ENCODE measurements at regions not wholly inside any gene's neighbourhood (a gene's known extent, or its start where the extent isn't known, plus 50 kb on each side); places are given as distances from the start of the nearest gene placed in this dataset.
"Not testable (repeated sequence)": the region's sequence is repeated elsewhere in the genome, so short reads cannot be mapped to it uniquely, and the experiment has no call there.

DNA sequence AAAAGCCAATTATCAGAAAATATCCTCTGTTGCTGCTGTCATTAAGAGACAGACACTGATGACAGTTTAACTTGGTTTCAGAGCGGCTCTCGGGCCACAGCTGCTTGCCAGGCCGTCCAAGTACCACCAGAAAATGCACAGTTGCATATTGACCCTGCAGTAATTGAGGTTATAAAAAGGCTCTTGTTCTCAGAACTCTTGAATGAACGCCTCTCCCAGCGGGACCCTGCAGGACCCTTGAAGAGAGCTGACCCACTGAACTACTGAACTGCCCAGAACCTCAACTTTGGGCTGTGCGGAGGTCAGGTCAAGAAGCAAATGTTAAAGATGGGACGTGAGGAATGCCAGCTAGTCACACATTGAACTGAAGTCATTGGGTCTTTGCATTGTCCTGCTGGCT is 1559.0 kb upstream of the SLC10A2 start:
- intact Hi-C loops (cut with DNase I) = no loop called here
- no peak overlapping the region for H3K4me3 ChIP-seq
- H3K4me1 ChIP-seq = no peaks in the 10 kb centered on the region

DNA sequence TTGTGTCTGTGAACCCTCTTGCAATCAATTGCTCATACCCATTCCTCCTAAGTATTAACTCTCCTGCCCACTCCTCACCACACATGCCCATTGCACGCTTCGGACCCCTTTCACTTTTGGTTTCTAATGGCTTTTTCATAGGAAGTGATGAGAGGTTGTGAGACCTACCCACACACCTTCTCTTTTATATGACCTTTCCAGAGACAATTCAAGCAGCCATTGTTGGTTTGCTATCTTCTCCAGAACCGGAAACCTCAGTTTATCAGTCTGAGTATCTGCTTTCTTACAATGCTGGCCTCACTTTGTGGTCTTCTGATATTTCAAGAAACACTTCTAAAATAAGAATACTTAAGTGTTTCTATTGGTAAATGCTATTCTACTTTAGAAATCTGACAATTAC is 1550.8 kb upstream of the SLC10A2 start:
- intact Hi-C loops (cut with DNase I) = no loop called here
- Histone ChIP-seq H3K9me3 (no peaks in the 10 kb centered on the region), H3K4me1 (no peaks in the 10 kb centered on the region), H3K4me3 (no peak overlapping the region), H3K27ac (no peak overlapping the region), H3K27me3 (no peaks in the 10 kb centered on the region), H3K36me3 (no peaks in the 10 kb centered on the region)
- DNase-seq (ENCODE audit: extremely low spot score in 2 of 2) = no peak
- TF ChIP-seq POLR2AphosphoS5 (IDR thresholded peaks at IDR 0.05; ENCODE audit: insufficient read depth in 1 of 2, low read depth in 1 of 2) (no peak), POLR2A (IDR thresholded peaks at IDR 0.05) (no peak)
- TF ChIP-seq, protein P1, sequence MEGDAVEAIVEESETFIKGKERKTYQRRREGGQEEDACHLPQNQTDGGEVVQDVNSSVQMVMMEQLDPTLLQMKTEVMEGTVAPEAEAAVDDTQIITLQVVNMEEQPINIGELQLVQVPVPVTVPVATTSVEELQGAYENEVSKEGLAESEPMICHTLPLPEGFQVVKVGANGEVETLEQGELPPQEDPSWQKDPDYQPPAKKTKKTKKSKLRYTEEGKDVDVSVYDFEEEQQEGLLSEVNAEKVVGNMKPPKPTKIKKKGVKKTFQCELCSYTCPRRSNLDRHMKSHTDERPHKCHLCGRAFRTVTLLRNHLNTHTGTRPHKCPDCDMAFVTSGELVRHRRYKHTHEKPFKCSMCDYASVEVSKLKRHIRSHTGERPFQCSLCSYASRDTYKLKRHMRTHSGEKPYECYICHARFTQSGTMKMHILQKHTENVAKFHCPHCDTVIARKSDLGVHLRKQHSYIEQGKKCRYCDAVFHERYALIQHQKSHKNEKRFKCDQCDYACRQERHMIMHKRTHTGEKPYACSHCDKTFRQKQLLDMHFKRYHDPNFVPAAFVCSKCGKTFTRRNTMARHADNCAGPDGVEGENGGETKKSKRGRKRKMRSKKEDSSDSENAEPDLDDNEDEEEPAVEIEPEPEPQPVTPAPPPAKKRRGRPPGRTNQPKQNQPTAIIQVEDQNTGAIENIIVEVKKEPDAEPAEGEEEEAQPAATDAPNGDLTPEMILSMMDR (IDR thresholded peaks at IDR 0.05) = no peak

More for the DNA sequence above, 1559.0 kb upstream of the SLC10A2 start:
- DNase-seq (ENCODE audit: extremely low spot score in 2 of 2) = no peak
- no peak overlapping the region for H3K27ac ChIP-seq
- no peaks in the 10 kb centered on the region for H3K36me3 ChIP-seq
- no peaks in the 10 kb centered on the region for H3K27me3 ChIP-seq
- TF ChIP-seq POLR2A (IDR thresholded peaks at IDR 0.05) (no peak), POLR2AphosphoS5 (IDR thresholded peaks at IDR 0.05; ENCODE audit: insufficient read depth in 1 of 2, low read depth in 1 of 2) (no peak)
- TF ChIP-seq, protein P1 (IDR thresholded peaks at IDR 0.05) = no peak
- no peaks in the 10 kb centered on the region for H3K9me3 ChIP-seq

DNA sequence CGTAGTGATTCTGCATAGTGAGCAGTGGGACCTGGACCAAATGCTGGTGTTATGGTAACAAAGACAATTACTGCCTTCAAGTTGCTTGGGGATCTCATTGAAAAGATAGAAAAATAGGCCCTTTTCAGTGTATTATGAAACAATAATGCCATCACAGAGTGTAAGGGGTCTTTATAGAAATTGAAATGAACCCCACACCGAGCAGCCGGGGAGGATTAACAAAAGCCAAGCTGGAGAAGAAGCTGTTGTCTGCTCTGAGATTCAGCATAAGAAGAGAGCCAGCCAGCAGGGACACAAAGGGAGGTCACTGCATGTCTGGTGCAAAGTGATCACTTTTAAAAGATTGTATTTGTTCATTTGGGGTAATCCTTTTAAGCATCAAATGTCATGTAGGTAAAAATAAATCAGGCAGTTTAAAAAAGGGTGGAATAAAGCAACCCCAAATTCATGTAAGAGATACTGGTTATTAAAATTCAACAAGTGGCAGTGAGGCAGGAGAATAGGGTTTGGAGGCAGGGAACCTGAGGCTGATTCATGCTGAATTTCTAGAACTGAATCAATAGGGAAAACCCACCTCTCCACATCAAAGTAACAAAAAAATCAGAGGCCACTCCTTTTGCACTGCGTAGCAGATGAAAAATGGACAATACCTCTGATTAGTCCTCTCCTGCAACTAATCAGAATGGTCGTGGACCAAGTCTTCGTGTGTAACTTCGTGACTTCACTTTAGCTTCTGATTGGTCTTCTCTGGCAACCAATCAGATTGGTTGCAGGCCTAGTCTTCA is 1548.3 kb upstream of the SLC10A2 start:
- no peaks in the 10 kb centered on the region for H3K9me3 ChIP-seq
- TF ChIP-seq POLR2A (IDR thresholded peaks at IDR 0.05) (no peak), POLR2AphosphoS5 (IDR thresholded peaks at IDR 0.05; ENCODE audit: insufficient read depth in 1 of 2, low read depth in 1 of 2) (no peak)
- TF ChIP-seq, protein P1 (IDR thresholded peaks at IDR 0.05) = no peak
- H3K4me1 ChIP-seq = no peaks in the 10 kb centered on the region
- H3K36me3 ChIP-seq = no peaks in the 10 kb centered on the region
- H3K27me3 ChIP-seq = no peaks in the 10 kb centered on the region
- H3K4me3 ChIP-seq = no peak overlapping the region
- intact Hi-C loops (cut with DNase I) = no loop called here
- DNase-seq (ENCODE audit: extremely low spot score in 2 of 2) = no peak
- H3K27ac ChIP-seq = no peak overlapping the region

DNA sequence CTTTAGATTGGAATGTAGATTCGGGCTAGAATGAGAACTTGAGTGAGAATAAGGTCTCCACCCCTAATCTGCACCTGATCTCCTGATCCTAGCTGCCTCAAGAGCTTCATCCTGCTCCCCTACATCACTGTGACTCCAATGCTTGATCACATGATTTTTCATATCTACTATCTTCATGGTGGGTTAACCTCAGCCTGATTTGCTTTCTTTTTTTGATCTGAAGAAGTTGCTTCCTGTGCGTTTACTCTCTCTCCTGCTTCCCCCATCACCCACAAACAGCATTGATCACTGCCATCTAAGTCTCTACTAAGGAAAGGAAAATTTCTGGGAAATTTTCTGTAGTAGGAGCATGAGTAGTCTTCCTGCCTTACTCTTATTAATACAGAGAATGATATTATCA is 1542.1 kb upstream of the SLC10A2 start:
- Histone ChIP-seq H3K9me3 (no peaks in the 10 kb centered on the region), H3K4me3 (no peak overlapping the region), H3K27ac (no peak overlapping the region), H3K4me1 (no peaks in the 10 kb centered on the region), H3K27me3 (no peaks in the 10 kb centered on the region), H3K36me3 (no peaks in the 10 kb centered on the region)
- intact Hi-C loops (cut with DNase I) = no loop called here
- no peak for TF ChIP-seq POLR2A (IDR thresholded peaks at IDR 0.05)
- TF ChIP-seq POLR2AphosphoS5 (IDR thresholded peaks at IDR 0.05; ENCODE audit: insufficient read depth in 1 of 2, low read depth in 1 of 2) = no peak
- TF ChIP-seq, protein P1 (IDR thresholded peaks at IDR 0.05) = no peak
- DNase-seq (ENCODE audit: extremely low spot score in 2 of 2) = no peak

DNA sequence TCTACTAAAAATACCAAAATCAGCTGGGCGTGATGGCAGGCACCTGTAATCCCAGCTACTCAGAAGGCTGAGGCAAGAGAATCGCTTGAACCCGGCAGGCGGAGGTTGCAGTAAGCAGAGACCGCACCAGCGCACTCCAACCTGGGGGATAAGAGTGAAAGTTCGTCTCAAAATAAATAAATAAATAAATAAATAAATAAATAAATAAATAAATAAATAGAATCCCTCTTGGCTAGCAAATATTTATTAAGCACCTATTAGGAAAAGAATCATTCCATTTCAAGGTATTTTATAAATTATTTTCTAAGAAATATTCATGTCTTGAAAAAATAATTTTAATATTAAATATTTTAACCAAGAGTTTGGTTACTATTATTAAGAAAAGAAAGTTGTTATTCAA is 1539.2 kb upstream of the SLC10A2 start:
- H3K4me1 ChIP-seq; intact Hi-C loops (cut with DNase I); H3K4me3 ChIP-seq: not testable (repeated sequence)

More for the DNA sequence above, 1539.2 kb upstream of the SLC10A2 start:
- not testable (repeated sequence) for H3K27ac ChIP-seq; H3K27me3 ChIP-seq; DNase-seq (ENCODE audit: extremely low spot score in 2 of 2); H3K9me3 ChIP-seq; H3K36me3 ChIP-seq

All from vagina (tissue), 2 donors.